ENCODE measurements at regions not wholly inside any gene's neighbourhood (a gene's known extent, or its start where the extent isn't known, plus 50 kb on each side); places are given as distances from the start of the nearest gene placed in this dataset.
"Not testable (repeated sequence)": the region's sequence is repeated elsewhere in the genome, so short reads cannot be mapped to it uniquely, and the experiment has no call there.

DNA sequence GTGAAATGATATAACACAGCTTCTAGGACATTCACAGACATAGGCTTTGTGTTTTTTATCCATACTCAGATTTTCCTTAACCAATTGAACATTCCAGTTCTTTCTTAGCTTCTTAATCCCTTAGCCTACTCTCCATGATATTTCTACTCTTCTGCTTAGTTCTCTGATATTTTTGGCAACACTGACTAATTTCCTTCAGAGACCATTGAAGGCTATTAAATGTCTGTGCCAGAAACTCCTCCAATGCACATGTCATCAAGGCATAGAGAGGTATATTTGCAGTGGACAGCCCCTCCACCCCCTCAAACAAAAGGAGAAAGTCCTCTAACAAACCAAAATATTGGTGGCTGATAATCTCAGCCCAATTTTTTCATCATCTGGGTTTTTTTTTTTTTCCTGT lies 105.9 kb upstream of the TSC22D2 start:
- DNase-seq, result no peak

DNA sequence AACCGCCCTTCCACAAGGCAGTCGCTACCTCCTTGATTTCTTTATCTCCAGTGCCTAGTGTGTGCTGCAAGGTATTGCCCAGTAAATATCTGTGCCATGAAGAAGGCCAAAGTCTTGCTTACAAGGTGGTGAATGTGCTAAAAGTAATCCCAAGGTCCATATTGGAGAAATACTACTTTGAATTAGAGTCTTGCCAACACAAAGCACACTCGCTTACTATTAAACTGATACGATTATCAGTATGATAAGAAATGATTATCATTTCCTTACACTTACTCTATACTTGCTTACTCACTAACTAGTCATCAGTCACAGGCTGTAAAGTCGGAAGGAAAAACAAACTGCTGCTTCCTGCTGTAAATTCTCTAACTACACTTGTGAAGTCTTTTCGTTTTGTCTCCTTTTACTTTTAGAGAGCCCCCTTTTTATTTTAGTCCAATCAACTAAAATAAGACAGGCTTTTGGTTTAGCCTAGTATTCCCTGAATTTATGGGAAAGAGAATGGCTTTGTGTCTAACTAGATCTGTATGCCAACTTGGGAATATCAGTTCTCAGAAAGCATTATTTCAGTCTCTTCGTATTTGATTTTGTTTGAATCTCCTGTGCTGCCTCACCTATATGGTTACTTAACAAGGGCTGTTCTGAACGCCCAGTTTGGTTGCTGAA lies 107.1 kb upstream of the TSC22D2 start:
- DNase-seq, result no peak

GRCh38 chr3:150300388-150300787 lies 107.7 kb upstream of the TSC22D2 start:
- no peak for DNase-seq

DNA sequence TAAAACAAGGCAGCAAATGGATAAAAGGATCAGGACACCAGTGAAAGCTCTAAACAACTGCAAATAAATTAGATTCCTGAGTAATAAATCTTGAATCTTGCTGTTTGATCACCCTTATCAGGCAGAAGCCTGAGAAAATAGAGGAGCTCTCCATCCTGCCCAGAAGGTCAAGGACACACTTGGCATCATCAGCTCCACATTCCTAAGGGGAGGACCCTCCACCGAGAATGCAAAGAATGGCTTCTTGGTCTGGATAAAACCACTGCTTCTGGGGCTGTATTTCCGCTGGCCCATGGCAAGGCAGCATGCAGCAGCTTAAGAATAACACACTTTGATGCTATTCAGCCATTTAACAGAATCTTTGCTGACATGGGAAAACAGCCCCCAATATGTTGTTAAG lies 108.9 kb upstream of the TSC22D2 start:
- no peak for DNase-seq

GRCh38 chr3:150296966-150297365 lies 111.1 kb upstream of the TSC22D2 start:
- no peak for DNase-seq

DNA sequence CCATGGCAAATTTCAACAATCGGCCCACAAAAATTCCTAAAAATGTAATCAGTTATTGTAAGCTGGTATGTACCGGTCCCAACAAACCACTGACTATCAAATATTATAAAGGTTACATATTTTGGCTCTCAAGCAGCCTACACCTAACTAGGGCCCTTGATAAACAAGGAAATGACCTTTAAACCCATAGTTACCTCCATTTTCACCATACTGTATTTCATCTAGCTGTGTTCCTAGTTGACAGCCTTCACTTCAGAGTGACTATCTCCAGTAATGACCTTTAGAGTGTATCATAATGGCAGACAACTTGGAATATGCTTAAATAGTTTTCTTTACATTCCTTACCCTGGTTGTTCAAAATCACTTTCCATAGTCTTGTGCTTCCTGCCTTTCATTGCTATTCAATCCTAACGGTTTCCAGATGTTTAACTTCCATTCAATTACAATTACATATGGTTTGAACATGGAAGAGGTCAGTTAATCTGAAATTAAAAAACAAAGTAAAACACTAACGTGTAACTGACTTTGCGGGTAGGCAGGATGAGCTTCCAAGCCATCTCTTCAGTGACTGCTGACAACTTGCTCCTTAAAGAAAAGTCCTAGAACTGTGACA lies 111.9 kb upstream of the TSC22D2 start:
- DNase-seq, result no peak

- DNase-seq, result no peak
Observed at GRCh38 chr3:150293401-150294001, 114.6 kb upstream of the TSC22D2 start.

DNA sequence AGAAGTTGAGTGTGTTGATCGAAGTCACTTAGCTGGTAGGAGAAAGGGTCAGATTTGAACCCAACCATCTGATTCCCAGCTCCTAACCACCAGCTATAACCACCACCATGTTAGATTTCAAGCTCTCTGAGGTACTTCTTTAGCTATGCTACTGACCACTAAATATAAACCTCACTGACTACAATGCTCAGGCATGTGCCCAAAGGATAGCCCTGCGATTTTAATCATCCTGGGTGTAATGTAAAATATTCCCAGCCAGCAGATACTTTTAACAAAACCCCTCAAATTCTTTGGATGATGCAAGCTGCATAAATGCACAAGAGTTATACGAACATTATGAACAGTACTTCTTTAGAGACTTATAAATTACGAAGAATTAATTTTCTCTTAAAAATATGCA lies 115.2 kb upstream of the TSC22D2 start:
- no peak for DNase-seq

- DNase-seq, result no peak
Observed at GRCh38 chr3:150291515-150291914, 116.6 kb upstream of the TSC22D2 start.

DNA sequence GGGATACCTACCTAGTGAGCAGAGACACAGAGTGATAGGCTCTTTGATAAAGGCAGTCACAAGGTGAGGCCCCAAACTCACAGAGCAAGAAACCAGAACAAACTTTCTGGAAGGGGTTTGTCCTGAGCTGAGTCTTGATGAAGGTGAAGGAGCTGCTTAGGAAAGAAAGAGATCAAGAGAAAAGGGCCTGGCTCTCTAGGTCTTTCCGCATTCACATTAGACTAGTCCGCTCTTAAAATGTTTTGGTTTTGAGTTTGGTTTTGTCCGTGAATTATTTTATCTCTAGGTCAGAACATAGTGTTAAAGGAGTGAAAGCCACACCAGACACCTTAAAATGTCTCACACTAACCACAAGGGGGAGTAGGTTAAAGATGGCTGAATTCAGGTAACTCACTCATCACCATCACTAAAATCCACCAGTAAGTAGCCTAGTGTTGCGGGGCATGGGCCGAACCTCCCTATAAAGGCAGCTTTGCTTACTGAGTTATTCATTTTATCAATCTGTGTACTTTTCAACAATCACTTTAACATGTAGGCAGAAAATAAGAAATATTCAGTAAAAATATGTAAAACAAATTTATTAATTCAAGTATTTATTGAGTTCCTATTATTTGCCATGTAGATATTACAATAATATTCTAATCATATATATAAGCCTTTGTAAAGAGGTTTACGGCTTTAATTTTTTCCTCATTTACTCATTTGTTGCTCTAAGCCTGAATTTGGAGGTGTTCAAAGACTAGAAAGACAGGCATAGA lies 121.5 kb upstream of the TSC22D2 start:
- no peak for DNase-seq

DNA sequence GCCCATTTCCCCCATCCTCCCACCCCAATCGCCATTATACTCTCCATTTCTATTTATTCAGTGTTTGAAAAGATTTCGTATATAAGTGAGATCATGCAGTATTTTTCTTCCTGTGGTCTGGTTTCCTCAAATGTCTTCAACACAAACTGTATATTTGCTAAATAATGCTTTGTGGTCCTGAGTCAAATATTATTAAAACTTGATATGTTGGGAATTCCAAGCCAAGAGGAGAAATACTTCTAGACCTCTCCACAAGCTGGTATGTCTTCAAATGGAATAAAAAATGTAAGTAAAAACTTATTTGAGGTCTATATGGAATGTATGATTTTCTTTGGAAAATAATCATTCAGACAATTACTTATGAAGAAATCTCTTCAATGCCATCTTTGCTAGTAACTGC lies 122.5 kb upstream of the TSC22D2 start:
- no peak for DNase-seq

- DNase-seq, result no peak
Observed at GRCh38 chr3:150278843-150279381, 129.2 kb upstream of the TSC22D2 start.

- DNase-seq, result no peak
Observed at GRCh38 chr3:150278195-150278594, 129.9 kb upstream of the TSC22D2 start.

- DNase-seq, result no peak
Observed at GRCh38 chr3:150277444-150277843, 130.7 kb upstream of the TSC22D2 start.

GRCh38 chr3:150275941-150276340 lies 132.2 kb upstream of the TSC22D2 start:
- no peak for DNase-seq

DNA sequence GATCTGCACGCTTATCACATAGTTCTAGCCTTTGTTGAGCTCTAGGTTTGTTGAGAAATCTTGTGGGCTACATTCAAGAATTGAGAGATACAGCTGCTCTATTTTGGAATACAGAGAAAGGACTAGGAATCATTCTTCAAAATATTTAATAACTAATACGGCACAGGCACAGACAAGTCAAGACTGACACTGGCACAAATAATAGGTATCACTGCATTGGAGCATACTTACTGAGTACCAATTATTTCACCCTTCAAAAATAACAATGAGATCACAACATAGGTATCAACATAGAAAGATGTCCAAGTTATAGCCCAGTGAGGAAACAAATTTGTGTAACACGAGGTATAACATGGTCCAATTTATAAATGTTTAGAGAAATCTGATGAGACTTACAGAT lies 133.7 kb upstream of the TSC22D2 start:
- no peak for DNase-seq

DNA sequence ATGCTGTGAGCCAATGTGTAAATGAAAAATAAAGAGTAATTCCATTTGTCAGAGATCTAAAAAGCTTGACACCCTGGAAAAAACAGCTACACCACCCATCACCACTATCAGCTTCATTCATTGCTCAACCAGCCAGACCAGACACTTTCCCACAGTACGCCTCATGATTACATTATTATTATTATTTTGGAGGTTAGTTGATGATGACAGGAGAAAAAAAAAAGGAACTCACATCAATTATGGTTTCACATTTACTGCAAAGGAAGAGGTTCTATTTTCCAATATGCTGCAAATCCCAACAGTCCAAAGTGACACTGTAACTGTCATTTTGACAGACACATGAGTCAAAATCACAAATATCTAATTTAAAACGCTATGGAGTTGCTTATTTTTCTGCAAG lies 134.7 kb upstream of the TSC22D2 start:
- no peak for DNase-seq

DNA sequence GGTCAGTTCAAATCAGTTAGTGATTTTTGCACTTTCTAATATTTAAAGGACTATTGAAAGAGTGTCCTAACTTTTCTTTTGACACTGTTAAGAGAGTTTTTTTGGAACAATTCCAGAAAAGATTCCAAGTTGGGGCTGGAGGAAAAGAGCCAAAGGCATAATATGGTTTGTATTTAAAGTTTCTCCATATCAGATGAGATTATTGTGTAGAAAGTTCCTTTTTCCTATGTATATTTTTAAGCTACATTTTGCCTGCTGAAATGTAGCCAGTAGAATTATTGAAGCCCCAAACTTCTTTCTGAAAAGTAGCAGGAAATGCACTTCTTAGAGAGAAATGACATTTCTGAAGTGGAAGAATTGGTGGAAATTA lies 136.5 kb upstream of the TSC22D2 start:
- DNase-seq, result no peak

DNA sequence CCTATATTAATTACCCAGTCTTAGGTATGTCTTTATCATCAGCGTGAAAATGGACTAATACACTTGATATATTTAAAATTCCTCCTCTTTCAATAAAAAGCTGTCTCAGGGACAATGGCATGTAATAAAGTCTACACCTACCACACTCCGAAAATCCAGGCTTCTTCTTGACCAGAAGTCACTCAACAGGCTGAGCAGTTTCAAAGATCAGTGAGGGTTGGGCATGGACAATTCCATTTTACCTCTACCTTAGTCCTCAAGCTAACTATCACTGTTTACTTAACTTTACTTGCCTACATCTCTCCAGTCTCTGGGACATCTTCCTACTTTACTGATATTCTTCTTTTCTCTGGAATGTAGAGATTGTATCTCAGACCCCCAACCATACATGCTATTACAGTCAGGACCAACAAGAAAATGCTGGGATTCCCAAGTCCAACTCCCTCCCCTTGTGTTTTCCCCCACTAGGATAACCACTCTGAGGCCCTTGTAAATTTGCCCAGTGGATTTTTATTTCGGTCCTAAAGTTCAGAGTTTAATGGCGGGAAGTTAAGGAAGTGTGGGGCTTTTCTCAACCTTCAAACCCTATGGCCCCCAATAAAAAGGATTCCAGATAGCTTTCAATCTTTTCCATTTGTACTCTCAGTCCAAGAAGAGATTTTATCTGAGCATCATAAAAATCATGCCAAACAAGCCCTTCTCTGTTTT lies 137.1 kb upstream of the TSC22D2 start:
- no peak for DNase-seq

- not testable (repeated sequence) for DNase-seq
Observed at GRCh38 chr3:150270444-150270843, 137.7 kb upstream of the TSC22D2 start.

- no peak for DNase-seq
Observed at GRCh38 chr3:150269526-150269925, 138.6 kb upstream of the TSC22D2 start.

Data from amygdala (tissue), 56 donors.